ENCODE measurements at regions not wholly inside any gene's neighbourhood (a gene's known extent, or its start where the extent isn't known, plus 50 kb on each side); places are given as distances from the start of the nearest gene placed in this dataset.

DNA sequence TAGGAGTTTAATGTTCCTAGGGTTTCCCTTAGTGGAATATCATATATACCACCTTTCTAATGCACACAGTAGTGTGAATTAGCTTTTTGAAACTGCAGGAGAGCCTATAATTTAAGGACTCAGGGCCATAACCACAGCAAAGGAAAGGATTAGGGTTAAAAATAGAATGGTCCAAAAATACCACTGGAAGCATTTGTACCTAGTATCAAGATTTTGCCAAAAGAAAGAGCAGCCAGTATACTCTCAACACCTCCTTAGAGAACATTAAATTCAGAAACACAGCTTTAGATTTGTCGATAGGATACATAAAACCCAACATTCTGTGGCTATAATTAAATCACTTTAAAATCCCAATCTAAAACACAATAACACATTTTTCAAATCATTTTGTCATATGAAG lies 634.9 kb downstream of the EPHA4 start (continued):
- TF ChIP-seq, protein P1, sequence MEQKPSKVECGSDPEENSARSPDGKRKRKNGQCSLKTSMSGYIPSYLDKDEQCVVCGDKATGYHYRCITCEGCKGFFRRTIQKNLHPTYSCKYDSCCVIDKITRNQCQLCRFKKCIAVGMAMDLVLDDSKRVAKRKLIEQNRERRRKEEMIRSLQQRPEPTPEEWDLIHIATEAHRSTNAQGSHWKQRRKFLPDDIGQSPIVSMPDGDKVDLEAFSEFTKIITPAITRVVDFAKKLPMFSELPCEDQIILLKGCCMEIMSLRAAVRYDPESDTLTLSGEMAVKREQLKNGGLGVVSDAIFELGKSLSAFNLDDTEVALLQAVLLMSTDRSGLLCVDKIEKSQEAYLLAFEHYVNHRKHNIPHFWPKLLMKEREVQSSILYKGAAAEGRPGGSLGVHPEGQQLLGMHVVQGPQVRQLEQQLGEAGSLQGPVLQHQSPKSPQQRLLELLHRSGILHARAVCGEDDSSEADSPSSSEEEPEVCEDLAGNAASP (CRISPR knock-in tag; IDR thresholded peaks at IDR 0.05; ENCODE audit: borderline replicate concordance) = no peak

DNA sequence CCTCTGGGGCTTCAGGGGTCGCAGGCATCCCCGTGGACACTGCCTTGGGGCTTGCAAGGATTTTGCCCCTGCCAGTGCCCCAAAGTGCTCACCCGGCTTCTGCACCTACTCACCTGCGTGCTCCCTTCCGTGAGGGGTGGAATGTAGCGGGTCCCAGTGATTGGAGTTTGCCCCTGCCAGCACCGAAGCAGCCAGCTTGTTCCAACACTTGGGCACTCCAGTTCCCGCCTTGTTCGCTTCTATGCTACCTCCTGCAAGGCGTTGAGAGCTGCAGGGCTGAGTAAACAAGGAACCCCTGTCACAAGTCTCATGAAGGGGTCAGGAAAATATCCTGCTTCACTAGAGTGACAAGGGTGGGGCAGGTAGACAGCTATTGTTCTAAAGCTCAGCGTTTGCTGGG lies 631.5 kb downstream of the EPHA4 start:
- ATAC-seq (no peak), DNase-seq (ENCODE audit: low spot score) (no peak), FAIRE-seq (no peak)
- H3K27ac ChIP-seq (ENCODE audit: extremely low read length, insufficient read depth, low read length) = no peak overlapping the region
- no peak overlapping the region for H2AFZ ChIP-seq (ENCODE audit: low read length)
- no peaks in the 10 kb centered on the region for H3K79me2 ChIP-seq (ENCODE audit: insufficient read depth, low read length)
- no peaks in the 10 kb centered on the region for H3K36me3 ChIP-seq (replicated peaks in 1 of 2; ENCODE audit: control insufficient read depth in 1 of 2, insufficient read depth in 2 of 2, low read length in 2 of 2)
- H3K27me3 ChIP-seq (ENCODE audit: control insufficient read depth in 1 of 2, insufficient read depth in 2 of 2, low read length in 2 of 2) = no peaks in the 10 kb centered on the region
- 30% methylated on average over 11 of the region's 11 CpGs for WGBS (ENCODE audit: low lambda C conversion rate)
- ChIA-PET CTCF (ENCODE audit: low intra/inter-chr PET ratio, low total read pairs) (no interaction called here), POLR2A (no interaction called here)
- H3K9ac ChIP-seq (ENCODE audit: insufficient read depth, low read depth, low read length) = no peak overlapping the region
- H3K4me1 ChIP-seq (ENCODE audit: insufficient read depth, low read length) = peaks cover 23% of the 10 kb centered on the region
- no peak overlapping the region for H3K4me2 ChIP-seq (ENCODE audit: low read depth, low read length)
- H3K4me3 ChIP-seq (replicated peaks in 1 of 3; ENCODE audit: insufficient read depth in 1 of 3, low read depth in 2 of 3, low read length in 3 of 3) = no peak overlapping the region
- H3K9me3 ChIP-seq (ENCODE audit: low read length) = peaks cover 36% of the 10 kb centered on the region; the same call in 1 of the 2 replicates
- TF ChIP-seq, protein P2, sequence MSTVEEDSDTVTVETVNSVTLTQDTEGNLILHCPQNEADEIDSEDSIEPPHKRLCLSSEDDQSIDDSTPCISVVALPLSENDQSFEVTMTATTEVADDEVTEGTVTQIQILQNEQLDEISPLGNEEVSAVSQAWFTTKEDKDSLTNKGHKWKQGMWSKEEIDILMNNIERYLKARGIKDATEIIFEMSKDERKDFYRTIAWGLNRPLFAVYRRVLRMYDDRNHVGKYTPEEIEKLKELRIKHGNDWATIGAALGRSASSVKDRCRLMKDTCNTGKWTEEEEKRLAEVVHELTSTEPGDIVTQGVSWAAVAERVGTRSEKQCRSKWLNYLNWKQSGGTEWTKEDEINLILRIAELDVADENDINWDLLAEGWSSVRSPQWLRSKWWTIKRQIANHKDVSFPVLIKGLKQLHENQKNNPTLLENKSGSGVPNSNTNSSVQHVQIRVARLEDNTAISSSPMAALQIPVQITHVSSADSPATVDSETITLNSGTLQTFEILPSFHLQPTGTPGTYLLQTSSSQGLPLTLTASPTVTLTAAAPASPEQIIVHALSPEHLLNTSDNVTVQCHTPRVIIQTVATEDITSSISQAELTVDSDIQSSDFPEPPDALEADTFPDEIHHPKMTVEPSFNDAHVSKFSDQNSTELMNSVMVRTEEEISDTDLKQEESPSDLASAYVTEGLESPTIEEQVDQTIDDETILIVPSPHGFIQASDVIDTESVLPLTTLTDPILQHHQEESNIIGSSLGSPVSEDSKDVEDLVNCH (CRISPR knock-in tag; IDR thresholded peaks at IDR 0.05) = no peak
- TF ChIP-seq ZNF660 (CRISPR knock-in tag; IDR thresholded peaks at IDR 0.05; ENCODE audit: borderline replicate concordance, low read depth) = no peak
- no peak for TF ChIP-seq KAT8 (CRISPR knock-in tag; IDR thresholded peaks at IDR 0.05)
- TF ChIP-seq NFYC (CRISPR knock-in tag; IDR thresholded peaks at IDR 0.05) = no peak
- no peak for TF ChIP-seq ZNF747 (CRISPR knock-in tag; IDR thresholded peaks at IDR 0.05; ENCODE audit: borderline replicate concordance)
- TF ChIP-seq, protein P3, sequence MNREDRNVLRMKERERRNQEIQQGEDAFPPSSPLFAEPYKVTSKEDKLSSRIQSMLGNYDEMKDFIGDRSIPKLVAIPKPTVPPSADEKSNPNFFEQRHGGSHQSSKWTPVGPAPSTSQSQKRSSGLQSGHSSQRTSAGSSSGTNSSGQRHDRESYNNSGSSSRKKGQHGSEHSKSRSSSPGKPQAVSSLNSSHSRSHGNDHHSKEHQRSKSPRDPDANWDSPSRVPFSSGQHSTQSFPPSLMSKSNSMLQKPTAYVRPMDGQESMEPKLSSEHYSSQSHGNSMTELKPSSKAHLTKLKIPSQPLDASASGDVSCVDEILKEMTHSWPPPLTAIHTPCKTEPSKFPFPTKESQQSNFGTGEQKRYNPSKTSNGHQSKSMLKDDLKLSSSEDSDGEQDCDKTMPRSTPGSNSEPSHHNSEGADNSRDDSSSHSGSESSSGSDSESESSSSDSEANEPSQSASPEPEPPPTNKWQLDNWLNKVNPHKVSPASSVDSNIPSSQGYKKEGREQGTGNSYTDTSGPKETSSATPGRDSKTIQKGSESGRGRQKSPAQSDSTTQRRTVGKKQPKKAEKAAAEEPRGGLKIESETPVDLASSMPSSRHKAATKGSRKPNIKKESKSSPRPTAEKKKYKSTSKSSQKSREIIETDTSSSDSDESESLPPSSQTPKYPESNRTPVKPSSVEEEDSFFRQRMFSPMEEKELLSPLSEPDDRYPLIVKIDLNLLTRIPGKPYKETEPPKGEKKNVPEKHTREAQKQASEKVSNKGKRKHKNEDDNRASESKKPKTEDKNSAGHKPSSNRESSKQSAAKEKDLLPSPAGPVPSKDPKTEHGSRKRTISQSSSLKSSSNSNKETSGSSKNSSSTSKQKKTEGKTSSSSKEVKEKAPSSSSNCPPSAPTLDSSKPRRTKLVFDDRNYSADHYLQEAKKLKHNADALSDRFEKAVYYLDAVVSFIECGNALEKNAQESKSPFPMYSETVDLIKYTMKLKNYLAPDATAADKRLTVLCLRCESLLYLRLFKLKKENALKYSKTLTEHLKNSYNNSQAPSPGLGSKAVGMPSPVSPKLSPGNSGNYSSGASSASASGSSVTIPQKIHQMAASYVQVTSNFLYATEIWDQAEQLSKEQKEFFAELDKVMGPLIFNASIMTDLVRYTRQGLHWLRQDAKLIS (CRISPR knock-in tag; IDR thresholded peaks at IDR 0.05) = no peak
- no peak for TF ChIP-seq ARNT2 (CRISPR knock-in tag; IDR thresholded peaks at IDR 0.05; ENCODE audit: low read depth)
- no peak for TF ChIP-seq ZFAT (CRISPR knock-in tag; conservative IDR thresholded peaks at IDR 0.05)
- no peak for TF ChIP-seq ZNF614 (CRISPR knock-in tag; IDR thresholded peaks at IDR 0.05; ENCODE audit: borderline replicate concordance)
- TF ChIP-seq ZBTB1 (CRISPR knock-in tag; IDR thresholded peaks at IDR 0.05; ENCODE audit: borderline replicate concordance) = no peak
- TF ChIP-seq, protein P4, sequence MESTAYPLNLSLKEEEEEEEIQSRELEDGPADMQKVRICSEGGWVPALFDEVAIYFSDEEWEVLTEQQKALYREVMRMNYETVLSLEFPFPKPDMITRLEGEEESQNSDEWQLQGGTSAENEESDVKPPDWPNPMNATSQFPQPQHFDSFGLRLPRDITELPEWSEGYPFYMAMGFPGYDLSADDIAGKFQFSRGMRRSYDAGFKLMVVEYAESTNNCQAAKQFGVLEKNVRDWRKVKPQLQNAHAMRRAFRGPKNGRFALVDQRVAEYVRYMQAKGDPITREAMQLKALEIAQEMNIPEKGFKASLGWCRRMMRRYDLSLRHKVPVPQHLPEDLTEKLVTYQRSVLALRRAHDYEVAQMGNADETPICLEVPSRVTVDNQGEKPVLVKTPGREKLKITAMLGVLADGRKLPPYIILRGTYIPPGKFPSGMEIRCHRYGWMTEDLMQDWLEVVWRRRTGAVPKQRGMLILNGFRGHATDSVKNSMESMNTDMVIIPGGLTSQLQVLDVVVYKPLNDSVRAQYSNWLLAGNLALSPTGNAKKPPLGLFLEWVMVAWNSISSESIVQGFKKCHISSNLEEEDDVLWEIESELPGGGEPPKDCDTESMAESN (CRISPR knock-in tag; conservative IDR thresholded peaks at IDR 0.05) = no peak
- in situ Hi-C loops (cut with HindIII; ENCODE audit: extremely low pct_ligation_motif_present, low pct_unique_long_range_greater_than_20kb) (no loop called here), intact Hi-C loops (cut with micrococcal nuclease; ENCODE audit: unreplicated experiment) (no loop called here)
- H4K20me1 ChIP-seq (ENCODE audit: insufficient read depth, low read length) = no peaks in the 10 kb centered on the region
- no TSS peak for BruUV-seq (replicated peaks)
